ENCODE measurements at regions not wholly inside any gene's neighbourhood (a gene's known extent, or its start where the extent isn't known, plus 50 kb on each side); places are given as distances from the start of the nearest gene placed in this dataset.

GRCh38 chr7:26538216-26538615 lies 246.6 kb downstream of the SNX10 start:
- no peaks in the 10 kb centered on the region for H3K4me1 ChIP-seq
- 69% methylated on average over 7 of the region's 7 CpGs for WGBS, 2 donors
- no peaks in the 10 kb centered on the region for H3K9me3 ChIP-seq
- H3K27ac ChIP-seq = no peak overlapping the region
- H3K27me3 ChIP-seq = no peaks in the 10 kb centered on the region
- no peak for TF ChIP-seq EP300 (IDR thresholded peaks at IDR 0.05)
- TF ChIP-seq CTCF (IDR thresholded peaks at IDR 0.05) = no peak
- no peak for TF ChIP-seq POLR2A (IDR thresholded peaks at IDR 0.05)
- no peak for DNase-seq (ENCODE audit: low spot score in 2 of 2)
- no peaks in the 10 kb centered on the region for H3K36me3 ChIP-seq
- no peak overlapping the region for H3K4me3 ChIP-seq

- H3K4me1 ChIP-seq = no peaks in the 10 kb centered on the region
- H3K27me3 ChIP-seq = no peaks in the 10 kb centered on the region
- H3K36me3 ChIP-seq = no peaks in the 10 kb centered on the region
- no peak for TF ChIP-seq CTCF (IDR thresholded peaks at IDR 0.05)
- TF ChIP-seq POLR2A (IDR thresholded peaks at IDR 0.05) = no peak
- TF ChIP-seq EP300 (IDR thresholded peaks at IDR 0.05) = no peak
- H3K4me3 ChIP-seq = no peak overlapping the region
- DNase-seq (ENCODE audit: low spot score in 2 of 2) = no peak
- WGBS, 2 donors = 33 to 38% methylated on average over 3 of the region's 3 CpGs
- no peaks in the 10 kb centered on the region for H3K9me3 ChIP-seq
- H3K27ac ChIP-seq = no peak overlapping the region
These were observed 247.0 kb downstream of the SNX10 start for GRCh38 chr7:26538689-26539088.

GRCh38 chr7:26543340-26543739 lies 251.7 kb downstream of the SNX10 start:
- H3K9me3 ChIP-seq = peaks cover 0 to 18% (median 0%) of the 10 kb centered on the region in 4 donors

GRCh38 chr7:26543951-26544350 lies 252.3 kb downstream of the SNX10 start:
- Histone ChIP-seq H3K36me3 (no peaks in the 10 kb centered on the region), H3K4me1 (no peaks in the 10 kb centered on the region), H3K27ac (no peak overlapping the region), H3K27me3 (no peaks in the 10 kb centered on the region), H3K9me3 (peaks cover 0 to 19% (median 0%) of the 10 kb centered on the region in 4 donors), H3K4me3 (no peak overlapping the region)
- 87 to 94% methylated on average over 11 of the region's 11 CpGs for WGBS, 2 donors
- TF ChIP-seq POLR2A (IDR thresholded peaks at IDR 0.05) = no peak
- TF ChIP-seq CTCF (IDR thresholded peaks at IDR 0.05) = no peak
- TF ChIP-seq EP300 (IDR thresholded peaks at IDR 0.05) = no peak
- DNase-seq (ENCODE audit: low spot score in 2 of 2) = no peak

More at GRCh38 chr7:26543340-26543739, 251.7 kb downstream of the SNX10 start:
- WGBS, 2 donors = 77% methylated on average over 10 of the region's 10 CpGs
- H3K27me3 ChIP-seq = no peaks in the 10 kb centered on the region
- H3K4me3 ChIP-seq = no peak overlapping the region
- H3K27ac ChIP-seq = no peak overlapping the region
- no peaks in the 10 kb centered on the region for H3K36me3 ChIP-seq
- TF ChIP-seq EP300 (IDR thresholded peaks at IDR 0.05) (no peak), CTCF (IDR thresholded peaks at IDR 0.05) (no peak), POLR2A (IDR thresholded peaks at IDR 0.05) (no peak)
- no peak for DNase-seq (ENCODE audit: low spot score in 2 of 2)
- no peaks in the 10 kb centered on the region for H3K4me1 ChIP-seq

- H3K9me3 ChIP-seq = peaks cover 0 to 19% (median 0%) of the 10 kb centered on the region in 4 donors
- DNase-seq (ENCODE audit: low spot score in 2 of 2) = no peak
- WGBS, 2 donors = 51 to 59% methylated on average over 13 of the region's 13 CpGs
- H3K27me3 ChIP-seq = no peaks in the 10 kb centered on the region
- H3K36me3 ChIP-seq = no peaks in the 10 kb centered on the region
- H3K27ac ChIP-seq = no peak overlapping the region
- no peaks in the 10 kb centered on the region for H3K4me1 ChIP-seq
- no peak overlapping the region for H3K4me3 ChIP-seq
- TF ChIP-seq POLR2A (IDR thresholded peaks at IDR 0.05) (no peak), EP300 (IDR thresholded peaks at IDR 0.05) (no peak), CTCF (IDR thresholded peaks at IDR 0.05) (no peak)
These were observed 254.9 kb downstream of the SNX10 start for GRCh38 chr7:26546508-26547053.

All from tibial nerve (tissue), 4 donors.